ENCODE measurements at regions not wholly inside any gene's neighbourhood (a gene's known extent, or its start where the extent isn't known, plus 50 kb on each side); places are given as distances from the start of the nearest gene placed in this dataset.

GRCh38 chr10:124160176-124160575 lies 66.8 kb upstream of the CHST15 start:
- FAIRE-seq (no peak), DNase-seq (ENCODE audit: insufficient read length, low spot score) (no peak)
- no peak for TF ChIP-seq CTCF (IDR thresholded peaks at IDR 0.05; ENCODE audit: insufficient read depth, missing control alignments)

DNA sequence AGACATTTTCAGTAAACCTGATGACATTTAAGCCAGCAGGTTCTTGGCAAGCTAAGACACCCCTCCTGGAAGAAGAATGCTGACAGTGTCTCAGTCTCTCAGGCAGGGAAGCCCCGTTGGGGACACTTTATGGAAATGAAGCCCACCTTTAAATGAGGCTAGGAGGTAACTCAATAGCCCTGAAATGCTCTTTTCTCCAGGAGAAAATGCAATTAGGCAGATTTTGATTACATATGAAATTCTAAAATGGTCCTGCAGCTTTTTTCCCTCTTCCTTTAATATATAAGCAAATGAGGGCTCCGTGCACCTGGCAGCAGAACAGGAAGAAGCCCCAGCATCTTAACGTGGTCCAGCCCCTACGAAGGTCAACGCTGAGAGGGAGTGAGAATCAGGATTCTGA lies 65.8 kb upstream of the CHST15 start:
- no peak for FAIRE-seq
- DNase-seq (ENCODE audit: insufficient read length, low spot score): no peak
- TF ChIP-seq CTCF (IDR thresholded peaks at IDR 0.05; ENCODE audit: insufficient read depth, missing control alignments): no peak

DNA sequence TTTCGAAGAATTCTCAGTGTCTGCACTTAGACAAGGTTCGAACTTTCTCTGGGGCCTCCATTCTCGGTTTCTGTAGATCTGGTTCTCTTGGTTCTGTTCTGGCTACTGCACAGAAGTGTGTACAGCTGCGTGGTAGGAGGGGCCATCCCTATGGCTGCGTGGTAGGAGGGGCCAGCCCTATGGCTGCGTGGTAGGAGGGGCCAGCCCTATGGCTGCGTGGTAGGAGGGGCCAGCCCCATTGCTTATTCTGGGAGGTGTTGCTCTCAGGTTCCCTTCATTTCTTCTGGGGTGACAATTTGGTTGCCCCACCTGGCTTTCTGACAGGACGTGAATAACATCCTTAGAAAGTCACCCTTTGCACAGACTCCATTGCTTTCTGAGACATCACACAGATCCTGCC lies 65.2 kb upstream of the CHST15 start:
- TF ChIP-seq CTCF (IDR thresholded peaks at IDR 0.05; ENCODE audit: insufficient read depth, missing control alignments): no peak
- DNase-seq (ENCODE audit: insufficient read length, low spot score) (no peak), FAIRE-seq (no peak)

- TF ChIP-seq CTCF (IDR thresholded peaks at IDR 0.05; ENCODE audit: insufficient read depth, missing control alignments): no peak
- DNase-seq (ENCODE audit: insufficient read length, low spot score): no peak
- no peak for FAIRE-seq
Observed at GRCh38 chr10:124157271-124157681, 63.9 kb upstream of the CHST15 start.

DNA sequence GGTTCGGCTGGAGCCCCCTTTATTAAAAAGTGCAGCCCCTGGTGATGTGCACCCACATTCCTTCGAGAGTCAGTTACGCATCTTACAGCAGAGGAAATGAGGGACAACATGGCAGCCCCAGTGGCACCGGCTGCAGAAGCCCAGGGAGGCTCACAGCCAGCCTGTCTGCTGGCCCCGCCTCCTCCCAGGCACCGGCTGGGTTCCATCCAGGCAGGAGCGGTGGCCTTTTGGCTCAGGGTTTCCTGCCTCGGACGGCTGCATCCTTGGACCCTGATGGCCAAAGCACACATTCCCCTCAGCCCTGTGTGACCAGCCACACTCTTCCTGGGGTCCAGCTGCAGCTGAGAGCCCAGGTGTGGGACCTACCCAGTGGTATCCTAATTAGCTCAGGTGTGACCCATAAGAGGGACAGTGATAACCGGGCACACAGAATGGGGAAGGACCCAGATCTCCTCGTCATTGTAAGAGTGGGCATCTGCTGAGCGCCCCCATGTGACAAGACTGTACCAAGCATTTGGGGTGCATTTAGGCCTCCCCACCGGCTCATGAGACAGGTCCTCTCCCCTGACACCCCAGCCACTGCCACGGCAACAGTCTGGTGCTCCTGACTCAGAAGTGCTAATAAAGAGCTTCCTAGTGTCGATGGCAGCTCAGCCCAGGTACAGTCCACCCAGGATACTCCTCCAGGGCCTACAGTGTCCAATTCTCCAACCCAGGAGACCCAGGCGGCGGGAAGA lies 63.3 kb upstream of the CHST15 start:
- DNase-seq (ENCODE audit: insufficient read length, low spot score) (no peak), FAIRE-seq (no peak)
- TF ChIP-seq CTCF (IDR thresholded peaks at IDR 0.05; ENCODE audit: insufficient read depth, missing control alignments): no peak

DNA sequence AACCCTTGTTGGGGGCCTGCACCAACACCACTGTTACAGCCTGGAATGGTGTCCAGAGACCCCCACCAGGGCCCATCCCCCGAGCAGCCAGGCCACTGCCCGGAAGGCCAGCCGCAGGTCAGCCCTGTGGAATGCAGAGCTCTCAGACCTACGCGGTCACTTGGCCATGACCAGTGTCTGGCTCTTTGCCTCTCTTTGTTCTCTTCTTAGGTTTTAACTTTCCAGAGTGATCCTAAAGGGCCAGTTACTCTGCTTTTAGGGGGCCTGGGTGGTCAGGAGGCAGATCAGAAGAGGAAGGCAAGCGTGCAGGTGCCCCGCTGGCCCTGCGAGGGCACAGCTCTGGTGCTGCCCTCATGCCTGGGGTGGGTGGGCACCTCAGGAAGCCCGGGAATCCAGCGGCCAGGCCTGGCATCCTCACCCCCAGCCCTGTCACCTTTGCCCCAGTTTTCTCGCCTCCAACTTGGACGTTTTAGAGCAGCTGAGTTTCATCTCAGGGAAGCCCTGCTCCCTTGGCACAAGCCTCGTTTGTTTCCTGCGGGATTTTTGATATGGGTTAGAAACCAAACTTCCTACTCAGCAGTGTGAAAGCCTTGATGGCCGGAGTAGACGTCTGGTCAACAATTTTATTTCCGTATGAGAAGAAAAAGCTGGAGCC lies 62.5 kb upstream of the CHST15 start:
- TF ChIP-seq CTCF (IDR thresholded peaks at IDR 0.05; ENCODE audit: insufficient read depth, missing control alignments): no peak
- DNase-seq (ENCODE audit: insufficient read length, low spot score) (no peak), FAIRE-seq (no peak)

Measured in D721Med (cell line).